Gastrocnemius medialis (tissue), 4 donors: ENCODE measurements at regions not wholly inside any gene's neighbourhood (a gene's known extent, or its start where the extent isn't known, plus 50 kb on each side); places are given as distances from the start of the nearest gene placed in this dataset.

Source experiments
- ATAC-seq, 2 donors: fragments of 150-250 bp; one replicate each; pipeline ENCODE4 v1.9.1; 2016
- DNase-seq, 2 donors: peaks; one replicate each; pipeline ENCODE4 v3.0.0-alpha.2; 2019
- H3K27ac ChIP-seq, 4 donors: fragments of 200-600 bp; sonication (generic); 1 replicate in 1 of 4; 2 replicates in 3 of 4; pipeline ENCODE4 v1.5.1; 2016 to 2018; ENCODE audit warnings: mild to moderate bottlenecking in 2 of 4, moderate library complexity in 1 of 4
- H3K27me3 ChIP-seq, 3 donors: fragments of 200-600 bp; sonication (generic) in 2 of 3; 1 replicate in 1 of 3; 2 replicates in 2 of 3; pipeline versions ENCODE4 v1.5.1 to v1.6.0; 2016 to 2019; ENCODE audit warnings: mild to moderate bottlenecking in 1 of 3, moderate library complexity in 1 of 3
- H3K36me3 ChIP-seq, 2 donors: fragments of 200-600 bp; sonication (generic) in 1 of 2; one replicate each; pipeline ENCODE4 v1.5.1; 2017 to 2018
- H3K4me1 ChIP-seq, 2 donors: fragments of 200-600 bp; sonication (generic) in 1 of 2; one replicate each; pipeline ENCODE4 v1.5.1; 2016 to 2017; ENCODE audit warnings: mild to moderate bottlenecking in 2 of 2
- H3K4me3 ChIP-seq, 4 donors: fragments of 200-600 bp; sonication (generic) in 3 of 4; 1 replicate in 1 of 4; 2 replicates in 3 of 4; pipeline ENCODE4 v1.5.1; 2016 to 2019; ENCODE audit warnings: mild to moderate bottlenecking in 2 of 4
- H3K9me3 ChIP-seq, 3 donors: fragments of 200-600 bp; sonication (generic) in 2 of 3; 1 replicate in 1 of 3; 2 replicates in 2 of 3; pipeline ENCODE4 v1.5.1; 2016 to 2019
- POLR2A ChIP-seq, 2 donors: fragments of 450-650 bp; IDR thresholded peaks; one replicate each; pipeline ENCODE4 v1.6.1; 2017; ENCODE audit warnings: antibody characterized with exemption in 2 of 2, mild to moderate bottlenecking in 2 of 2, moderate library complexity in 2 of 2
- in situ Hi-C, 4 donors: fragments of 200-750 bp; cut with MboI; loops; one replicate each; pipeline versions ENCODE4 v1.15.0 to v1.8.0; 2017; ENCODE audit warnings: low sequenced_read_pairs in 4 of 4
- intact Hi-C: fragments of 100-400 bp; cut with DNase I; formaldehyde crosslinking; loops from one replicate; pipeline ENCODE4 v1.15.1; 2023; ENCODE audit warnings: low total_unique reads
- TF ChIP-seq, protein P1 (sequence below), 5 experiments: fragments of 450-650 bp in 3 of 5; fragments of 200-600 bp in 2 of 5; sonication (generic) in 2 of 5; IDR thresholded peaks in 4 of 5; conservative IDR thresholded peaks in 1 of 5; 1 replicate in 4 of 5; 2 replicates in 1 of 5; pipeline ENCODE4 v1.5.1; 2016 to 2019; ENCODE audit warnings: antibody characterized with exemption in 5 of 5, mild to moderate bottlenecking in 3 of 5, moderate library complexity in 3 of 5

DNA sequence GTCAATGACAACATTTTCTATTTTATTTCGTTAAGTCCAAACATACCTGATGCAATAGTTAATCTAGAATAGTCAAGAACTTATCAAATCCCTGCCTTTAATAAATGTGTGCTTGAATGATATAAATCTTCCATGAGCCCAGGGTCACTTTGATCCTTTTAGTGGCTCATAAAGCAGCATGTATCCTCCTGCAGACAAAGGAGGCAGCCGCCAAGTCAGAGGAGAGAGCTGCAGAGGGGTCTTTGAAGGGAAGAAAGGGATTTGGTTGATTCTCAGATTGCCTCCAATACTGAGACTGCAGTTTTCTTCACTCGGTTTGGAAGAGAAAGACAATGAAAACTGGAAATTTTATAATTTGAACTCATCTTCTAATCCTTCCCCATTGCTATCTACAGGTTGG is 378.4 kb upstream of the PIK3C3 start:
- H3K9me3 ChIP-seq: no peaks in the 10 kb centered on the region
- in situ Hi-C loops (no loop called here), intact Hi-C loops (no loop called here)
- DNase-seq (no peak), ATAC-seq (no peak)
- no peak overlapping the region for H3K27ac ChIP-seq
- H3K4me1 ChIP-seq: no peaks in the 10 kb centered on the region
- H3K27me3 ChIP-seq: no peaks in the 10 kb centered on the region
- no peak overlapping the region for H3K4me3 ChIP-seq
- no peak for TF ChIP-seq POLR2A (IDR thresholded peaks at IDR 0.05)
- TF ChIP-seq, protein P1, sequence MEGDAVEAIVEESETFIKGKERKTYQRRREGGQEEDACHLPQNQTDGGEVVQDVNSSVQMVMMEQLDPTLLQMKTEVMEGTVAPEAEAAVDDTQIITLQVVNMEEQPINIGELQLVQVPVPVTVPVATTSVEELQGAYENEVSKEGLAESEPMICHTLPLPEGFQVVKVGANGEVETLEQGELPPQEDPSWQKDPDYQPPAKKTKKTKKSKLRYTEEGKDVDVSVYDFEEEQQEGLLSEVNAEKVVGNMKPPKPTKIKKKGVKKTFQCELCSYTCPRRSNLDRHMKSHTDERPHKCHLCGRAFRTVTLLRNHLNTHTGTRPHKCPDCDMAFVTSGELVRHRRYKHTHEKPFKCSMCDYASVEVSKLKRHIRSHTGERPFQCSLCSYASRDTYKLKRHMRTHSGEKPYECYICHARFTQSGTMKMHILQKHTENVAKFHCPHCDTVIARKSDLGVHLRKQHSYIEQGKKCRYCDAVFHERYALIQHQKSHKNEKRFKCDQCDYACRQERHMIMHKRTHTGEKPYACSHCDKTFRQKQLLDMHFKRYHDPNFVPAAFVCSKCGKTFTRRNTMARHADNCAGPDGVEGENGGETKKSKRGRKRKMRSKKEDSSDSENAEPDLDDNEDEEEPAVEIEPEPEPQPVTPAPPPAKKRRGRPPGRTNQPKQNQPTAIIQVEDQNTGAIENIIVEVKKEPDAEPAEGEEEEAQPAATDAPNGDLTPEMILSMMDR (IDR thresholded peaks at IDR 0.05 in 4 of 5, conservative IDR thresholded peaks at IDR 0.05 in 1 of 5): no peak
- H3K36me3 ChIP-seq: no peaks in the 10 kb centered on the region

- intact Hi-C loops: no loop called here
- Histone ChIP-seq H3K27me3 (no peaks in the 10 kb centered on the region), H3K4me3 (no peak overlapping the region), H3K4me1 (no peaks in the 10 kb centered on the region), H3K9me3 (no peaks in the 10 kb centered on the region), H3K36me3 (no peaks in the 10 kb centered on the region), H3K27ac (no peak overlapping the region)
- TF ChIP-seq, protein P1 (IDR thresholded peaks at IDR 0.05 in 4 of 5, conservative IDR thresholded peaks at IDR 0.05 in 1 of 5): no peak
- TF ChIP-seq POLR2A (IDR thresholded peaks at IDR 0.05): no peak
- DNase-seq: no peak
- in situ Hi-C loops: no loop called here
- ATAC-seq: no peak
These were observed 385.2 kb upstream of the PIK3C3 start for GRCh38 chr18:41569867-41570266.

- TF ChIP-seq, protein P1 (IDR thresholded peaks at IDR 0.05 in 4 of 5, conservative IDR thresholded peaks at IDR 0.05 in 1 of 5): no peak
- no peak for TF ChIP-seq POLR2A (IDR thresholded peaks at IDR 0.05)
- Histone ChIP-seq H3K27me3 (no peaks in the 10 kb centered on the region), H3K27ac (no peak overlapping the region), H3K36me3 (no peaks in the 10 kb centered on the region), H3K4me1 (no peaks in the 10 kb centered on the region), H3K4me3 (no peak overlapping the region), H3K9me3 (no peaks in the 10 kb centered on the region)
- DNase-seq (no peak), ATAC-seq (no peak)
- in situ Hi-C loops: no loop called here
- intact Hi-C loops: no loop called here
These were observed 393.1 kb upstream of the PIK3C3 start for GRCh38 chr18:41561961-41562360.

DNA sequence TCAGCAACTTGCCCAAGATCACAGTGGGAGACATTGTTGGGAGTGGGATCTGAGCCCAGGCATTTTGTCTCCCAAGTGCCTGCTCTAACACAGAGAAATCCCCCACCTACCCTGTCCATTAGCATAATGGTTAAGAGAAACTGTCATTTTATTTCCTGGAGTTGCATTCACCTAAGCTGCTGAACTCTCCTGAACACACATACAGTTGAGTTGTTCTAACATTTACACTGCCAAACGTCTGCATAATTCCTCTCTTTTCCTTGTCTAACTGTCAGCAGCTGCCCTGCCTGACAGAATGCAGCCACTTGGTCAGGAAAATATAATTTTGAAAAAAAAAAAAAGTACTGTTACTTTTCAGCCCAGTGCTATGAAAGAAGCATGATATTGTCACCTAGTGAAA is 396.3 kb upstream of the PIK3C3 start:
- Histone ChIP-seq H3K4me1 (no peaks in the 10 kb centered on the region), H3K9me3 (no peaks in the 10 kb centered on the region), H3K36me3 (no peaks in the 10 kb centered on the region), H3K27ac (no peak overlapping the region), H3K4me3 (no peak overlapping the region), H3K27me3 (no peaks in the 10 kb centered on the region)
- ATAC-seq (no peak), DNase-seq (no peak)
- in situ Hi-C loops (no loop called here), intact Hi-C loops (no loop called here)
- no peak for TF ChIP-seq POLR2A (IDR thresholded peaks at IDR 0.05)
- TF ChIP-seq, protein P1 (IDR thresholded peaks at IDR 0.05 in 4 of 5, conservative IDR thresholded peaks at IDR 0.05 in 1 of 5): no peak

DNA sequence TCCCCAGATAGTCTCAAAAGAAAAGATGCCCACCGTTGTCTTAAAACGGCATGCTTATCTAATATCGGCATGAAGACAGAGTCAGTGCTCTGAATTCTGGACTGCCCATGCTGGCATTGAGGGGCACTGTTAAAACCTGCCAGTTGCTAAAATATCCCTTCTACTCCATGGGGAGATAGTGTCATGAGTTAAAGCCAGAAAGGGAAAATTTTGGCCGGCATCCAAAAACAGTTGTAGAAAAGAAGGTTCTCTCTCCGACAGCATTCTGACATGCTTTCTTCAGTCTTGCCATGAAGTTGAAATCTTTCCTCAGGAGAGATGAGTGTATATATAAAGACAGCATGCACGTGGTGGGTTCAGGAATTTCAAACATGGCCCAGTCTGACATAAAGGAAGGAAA is 401.3 kb upstream of the PIK3C3 start:
- intact Hi-C loops (no loop called here), in situ Hi-C loops (no loop called here)
- ATAC-seq: no peak

More for the DNA sequence above, 401.3 kb upstream of the PIK3C3 start:
- no peaks in the 10 kb centered on the region for H3K27me3 ChIP-seq
- no peak for TF ChIP-seq POLR2A (IDR thresholded peaks at IDR 0.05)
- TF ChIP-seq, protein P1 (IDR thresholded peaks at IDR 0.05 in 4 of 5, conservative IDR thresholded peaks at IDR 0.05 in 1 of 5): no peak
- no peak overlapping the region for H3K27ac ChIP-seq
- no peak overlapping the region for H3K4me3 ChIP-seq
- no peaks in the 10 kb centered on the region for H3K4me1 ChIP-seq
- no peaks in the 10 kb centered on the region for H3K9me3 ChIP-seq
- no peaks in the 10 kb centered on the region for H3K36me3 ChIP-seq
- no peak for DNase-seq
